SU-DHL-6 (cell line): ENCODE measurements at regions not wholly inside any gene's neighbourhood (a gene's known extent, or its start where the extent isn't known, plus 50 kb on each side); places are given as distances from the start of the nearest gene placed in this dataset.

Source experiments
- H2AFZ ChIP-seq: fragments of 200-600 bp; sonication (generic); 2 replicates; pipeline ENCODE4 v1.6.1; 2014; ENCODE audit warnings: low read depth, mild to moderate bottlenecking, moderate library complexity, mixed read lengths, antibody characterized with exemption, low read length; ENCODE audit not compliant: severe bottlenecking
- H3F3A ChIP-seq: fragments of 200-600 bp; shearing (Covaris generic); 2 replicates; pipeline ENCODE4 v1.6.0; 2016; ENCODE audit warnings: antibody characterized with exemption, mild to moderate bottlenecking; ENCODE audit not compliant: insufficient read depth
- H3K27ac ChIP-seq: fragments of 200-600 bp; sonication (generic); 2 replicates; pipeline ENCODE4 v1.5.1; 2016; ENCODE audit warnings: low read depth, mild to moderate bottlenecking, low read length, moderate library complexity, mixed read lengths
- H3K27me3 ChIP-seq: fragments of 200-600 bp; sonication (generic), shearing (Covaris generic); 2 replicates; pipeline ENCODE4 v1.6.0; 2014; ENCODE audit warnings: mild to moderate bottlenecking, low read length
- H3K36me3 ChIP-seq: fragments of 200-600 bp; sonication (generic); 2 replicates; pipeline ENCODE4 v1.6.1; 2014; ENCODE audit warnings: mild to moderate bottlenecking, low read length, mixed read lengths
- H3K4me2 ChIP-seq: fragments of 300-600, 200-600 bp; shearing (Covaris generic), sonication (generic); 2 replicates; pipeline ENCODE4 v1.6.0; 2014; ENCODE audit warnings: low read length, low read depth, mild to moderate bottlenecking; ENCODE audit not compliant: poor library complexity, severe bottlenecking
- H3K4me3 ChIP-seq: fragments of 200-600 bp; sonication (generic); 2 replicates; pipeline ENCODE4 v1.5.1; 2014; ENCODE audit warnings: antibody characterized with exemption, low read length, mild to moderate bottlenecking, mixed read lengths; ENCODE audit not compliant: insufficient read depth, poor library complexity, severe bottlenecking
- H3K79me2 ChIP-seq: fragments of 200-600 bp; sonication (generic); 2 replicates; pipeline ENCODE4 v1.6.1; 2014; ENCODE audit warnings: mild to moderate bottlenecking, low read length, moderate library complexity; ENCODE audit not compliant: insufficient read depth
- H3K9ac ChIP-seq: fragments of 200-600 bp; sonication (generic); 2 replicates; pipeline ENCODE4 v1.7.0; 2014; ENCODE audit warnings: mild to moderate bottlenecking, low read length
- H3K9me2 ChIP-seq: fragments of 200-600 bp; sonication (generic); replicated peaks from 2 replicates; pipeline ENCODE4 v1.6.1; 2014; ENCODE audit warnings: low read length; ENCODE audit not compliant: insufficient read depth
- H3K9me3 ChIP-seq: fragments of 200-600 bp; sonication (generic); 2 replicates; pipeline ENCODE4 v1.6.1; 2014; ENCODE audit warnings: low read length, mixed read lengths; ENCODE audit not compliant: insufficient read depth
- H4K20me1 ChIP-seq: fragments of 200-600 bp; sonication (generic); 2 replicates; pipeline ENCODE4 v1.6.1; 2014; ENCODE audit warnings: low read depth, mild to moderate bottlenecking, antibody characterized with exemption, low read length, moderate library complexity, mixed read lengths
- CTCF ChIP-seq: fragments of 200-600 bp; sonication (generic); IDR thresholded peaks from one replicate; pipeline ENCODE4 v1.5.1; 2017; ENCODE audit warnings: antibody characterized with exemption, mild to moderate bottlenecking, low read length, moderate library complexity; ENCODE audit not compliant: insufficient read depth, poor library complexity, severe bottlenecking
- EZH2phosphoT487 ChIP-seq: fragments of 200-600 bp; sonication (generic), shearing (Covaris generic); conservative IDR thresholded peaks from 2 replicates; pipeline ENCODE4 v1.6.1; 2018; ENCODE audit warnings: mild to moderate bottlenecking, antibody characterized with exemption, low read length, moderate library complexity, mixed read lengths

- no peaks in the 10 kb centered on the region for H4K20me1 ChIP-seq
- no peak overlapping the region for H3K4me2 ChIP-seq
- no peak overlapping the region for H2AFZ ChIP-seq
- no peaks in the 10 kb centered on the region for H3K27me3 ChIP-seq
- no peaks in the 10 kb centered on the region for H3K9me3 ChIP-seq
- H3K79me2 ChIP-seq = no peaks in the 10 kb centered on the region
- no peaks in the 10 kb centered on the region for H3K36me3 ChIP-seq
- TF ChIP-seq CTCF (no peak), EZH2phosphoT487 (no peak)
- no peak overlapping the region for H3K9ac ChIP-seq
- H3K27ac ChIP-seq = no peak overlapping the region
- H3K4me3 ChIP-seq = no peak overlapping the region
- no peaks in the 10 kb centered on the region for H3K9me2 ChIP-seq
- no peaks in the 10 kb centered on the region for H3F3A ChIP-seq
Observed at GRCh38 chr19:31976775-31977536, 368.5 kb upstream of the ZNF507 start.

- no peaks in the 10 kb centered on the region for H3K27me3 ChIP-seq
- no peak overlapping the region for H3K27ac ChIP-seq
- H3K79me2 ChIP-seq = no peaks in the 10 kb centered on the region
- no peak overlapping the region for H2AFZ ChIP-seq
- TF ChIP-seq CTCF (no peak), EZH2phosphoT487 (no peak)
- no peaks in the 10 kb centered on the region for H3K36me3 ChIP-seq
- H3K4me3 ChIP-seq = no peak overlapping the region
- H3K9me2 ChIP-seq = no peaks in the 10 kb centered on the region
- no peaks in the 10 kb centered on the region for H4K20me1 ChIP-seq
- no peaks in the 10 kb centered on the region for H3K9me3 ChIP-seq
- H3F3A ChIP-seq = no peaks in the 10 kb centered on the region
- no peak overlapping the region for H3K9ac ChIP-seq
- no peak overlapping the region for H3K4me2 ChIP-seq
Observed at GRCh38 chr19:31979362-31979761, 366.0 kb upstream of the ZNF507 start.

- H2AFZ ChIP-seq = no peak overlapping the region
- H3F3A ChIP-seq = no peaks in the 10 kb centered on the region
- no peak overlapping the region for H3K9ac ChIP-seq
- no peak for TF ChIP-seq EZH2phosphoT487
- no peak for TF ChIP-seq CTCF
- H3K9me2 ChIP-seq = no peaks in the 10 kb centered on the region
- H4K20me1 ChIP-seq = no peaks in the 10 kb centered on the region
- H3K27me3 ChIP-seq = no peaks in the 10 kb centered on the region
- no peaks in the 10 kb centered on the region for H3K36me3 ChIP-seq
- no peak overlapping the region for H3K27ac ChIP-seq
- H3K79me2 ChIP-seq = no peaks in the 10 kb centered on the region
- no peak overlapping the region for H3K4me2 ChIP-seq
- H3K9me3 ChIP-seq = no peaks in the 10 kb centered on the region
- H3K4me3 ChIP-seq = no peak overlapping the region
Observed at GRCh38 chr19:31979949-31980670, 365.3 kb upstream of the ZNF507 start.
